PC-9 (cell line): ENCODE measurements at regions not wholly inside any gene's neighbourhood (a gene's known extent, or its start where the extent isn't known, plus 50 kb on each side); places are given as distances from the start of the nearest gene placed in this dataset.

Source experiments
- BruUV-seq: library from RNA; stranded (reverse); fragments of 400-500 nt; replicated peaks from 2 replicates; lab custom pipeline; 2021; lab: Mats Ljungman, UMichigan
- CTCF ChIA-PET: fragments of 300-600 bp; sonication (Branson Sonifier 250); formaldehyde crosslinking; loops from one replicate; lab custom pipeline; 2022; ENCODE audit warnings: antibody characterized with exemption; lab: Charles Lee
- POLR2A ChIA-PET: fragments of 300-600 bp; sonication (Branson Sonifier 250); formaldehyde crosslinking; loops from one replicate; lab custom pipeline; 2022; ENCODE audit warnings: antibody characterized with exemption; ENCODE audit not compliant: unreplicated experiment; lab: Charles Lee
- DNase-seq, 2 experiments: peaks; one replicate each; pipeline versions ENCODE4 v3.0.0 to v3.0.0-alpha.2; 2015 to 2022; ENCODE audit warnings: mixed read lengths in 1 of 2
- H2AFZ ChIP-seq: fragments of 200-600 bp; sonication (generic); 2 replicates; pipeline ENCODE4 v1.8.1; 2017; ENCODE audit warnings: antibody characterized with exemption
- H3F3A ChIP-seq: fragments of 200-600 bp; sonication (generic); 2 replicates; pipeline ENCODE4 v1.8.1; 2017; ENCODE audit warnings: antibody characterized with exemption, mild to moderate bottlenecking, low read depth; ENCODE audit not compliant: insufficient read depth
- H3K27ac ChIP-seq: fragments of 200-600 bp; sonication (generic); 2 replicates; pipeline ENCODE4 v1.6.1; 2016; ENCODE audit warnings: mixed run types
- H3K27me3 ChIP-seq: fragments of 200-600 bp; sonication (generic); 2 replicates; pipeline ENCODE4 v1.6.1; 2016; ENCODE audit warnings: low read depth, mixed run types; ENCODE audit not compliant: insufficient read depth
- H3K36me3 ChIP-seq: fragments of 200-600 bp; sonication (generic); 2 replicates; pipeline ENCODE4 v1.6.1; 2016; ENCODE audit warnings: low read depth, mixed run types
- H3K4me1 ChIP-seq: fragments of 200-600 bp; sonication (generic); replicated peaks from 2 replicates; pipeline ENCODE4 v1.6.1; 2016; ENCODE audit warnings: mixed run types; ENCODE audit not compliant: insufficient read depth
- H3K4me2 ChIP-seq: fragments of 200-600 bp; sonication (generic); 2 replicates; pipeline ENCODE4 v1.6.1; 2017; ENCODE audit warnings: mixed run types
- H3K4me3 ChIP-seq: fragments of 200-600 bp; sonication (generic); 2 replicates; pipeline ENCODE4 v1.6.1; 2016; ENCODE audit warnings: mixed run types
- H3K79me2 ChIP-seq: fragments of 200-600 bp; sonication (generic); 2 replicates; pipeline ENCODE4 v1.6.1; 2017; ENCODE audit warnings: low read depth, mixed run types
- H3K9me2 ChIP-seq: fragments of 200-600 bp; sonication (generic); 2 replicates; pipeline ENCODE4 v1.8.1; 2017; ENCODE audit warnings: mild to moderate bottlenecking; ENCODE audit not compliant: insufficient read depth
- H3K9me3 ChIP-seq: fragments of 200-600 bp; sonication (generic); 2 replicates; pipeline ENCODE4 v1.8.1; 2016; ENCODE audit warnings: low read depth; ENCODE audit not compliant: insufficient read depth
- H4K20me1 ChIP-seq: fragments of 200-600 bp; sonication (generic); 2 replicates; pipeline ENCODE4 v1.8.1; 2017; ENCODE audit not compliant: insufficient read depth
- CTCF ChIP-seq: fragments of 200-600 bp; sonication (generic); conservative IDR thresholded peaks from 2 replicates; pipeline ENCODE4 v1.6.1; 2017; ENCODE audit warnings: mixed run types, antibody characterized with exemption, mild to moderate bottlenecking, moderate library complexity
- EZH2 ChIP-seq: fragments of 200-600 bp; sonication (generic); IDR thresholded peaks from 2 replicates; pipeline ENCODE4 v1.8.0; 2017; ENCODE audit warnings: antibody characterized with exemption, low read depth
- intact Hi-C: fragments of 100-400 bp; cut with micrococcal nuclease; formaldehyde crosslinking; loops from one replicate; pipeline ENCODE4 v1.10.0; 2022; ENCODE audit not compliant: unreplicated experiment

- intact Hi-C loops: no loop called here
- H3K27ac ChIP-seq: no peak overlapping the region
- ChIA-PET POLR2A (no interaction called here), CTCF (no interaction called here)
- no peaks in the 10 kb centered on the region for H3K79me2 ChIP-seq
- H3K9me2 ChIP-seq: no peaks in the 10 kb centered on the region
- no peak overlapping the region for H3K4me3 ChIP-seq
- H2AFZ ChIP-seq: no peak overlapping the region
- H3F3A ChIP-seq: no peaks in the 10 kb centered on the region
- no peak for DNase-seq
- no peaks in the 10 kb centered on the region for H3K36me3 ChIP-seq
- 0 out of 2 replicates have a peak, but pooled peaks cover 6% of the 10 kb centered on the region for H3K9me3 ChIP-seq
- TF ChIP-seq CTCF (no peak), EZH2 (no peak)
- no TSS peak for BruUV-seq
- no peak overlapping the region for H3K4me2 ChIP-seq
- H4K20me1 ChIP-seq: no peaks in the 10 kb centered on the region
- no peaks in the 10 kb centered on the region for H3K27me3 ChIP-seq
- H3K4me1 ChIP-seq: no peaks in the 10 kb centered on the region
Measured at GRCh38 chr5:82591021-82591515, 312.9 kb upstream of the RPS23 start.

GRCh38 chr5:82590112-82590511, 312.0 kb upstream of the RPS23 start:
- no TSS peak for BruUV-seq
- 0 out of 2 replicates have a peak, but pooled peaks cover 6% of the 10 kb centered on the region for H3K9me3 ChIP-seq
- H3K27ac ChIP-seq: no peak overlapping the region
- no peaks in the 10 kb centered on the region for H3K9me2 ChIP-seq
- TF ChIP-seq EZH2 (no peak), CTCF (no peak)
- H3F3A ChIP-seq: no peaks in the 10 kb centered on the region
- H3K27me3 ChIP-seq: no peaks in the 10 kb centered on the region
- no peaks in the 10 kb centered on the region for H3K36me3 ChIP-seq
- H3K79me2 ChIP-seq: no peaks in the 10 kb centered on the region
- intact Hi-C loops: no loop called here
- CTCF ChIA-PET: no interaction called here
- no peak for DNase-seq
- POLR2A ChIA-PET: no interaction called here
- no peak overlapping the region for H3K4me3 ChIP-seq
- H3K4me2 ChIP-seq: no peak overlapping the region
- no peaks in the 10 kb centered on the region for H3K4me1 ChIP-seq
- no peak overlapping the region for H2AFZ ChIP-seq
- H4K20me1 ChIP-seq: no peaks in the 10 kb centered on the region

- no peaks in the 10 kb centered on the region for H3K9me2 ChIP-seq
- H3K79me2 ChIP-seq: no peaks in the 10 kb centered on the region
- BruUV-seq: no TSS peak
- no peak for TF ChIP-seq EZH2
- no peak for TF ChIP-seq CTCF
- no peaks in the 10 kb centered on the region for H4K20me1 ChIP-seq
- H3K27me3 ChIP-seq: no peaks in the 10 kb centered on the region
- H3F3A ChIP-seq: no peaks in the 10 kb centered on the region
- POLR2A ChIA-PET: no interaction called here
- no peak overlapping the region for H3K4me3 ChIP-seq
- no peak overlapping the region for H3K4me2 ChIP-seq
- H3K36me3 ChIP-seq: no peaks in the 10 kb centered on the region
- no peaks in the 10 kb centered on the region for H3K4me1 ChIP-seq
- CTCF ChIA-PET: no interaction called here
- H3K9me3 ChIP-seq: peaks cover 6% of the 10 kb centered on the region; the same call in 1 of the 2 replicates
- intact Hi-C loops: no loop called here
- DNase-seq: no peak
- no peak overlapping the region for H3K27ac ChIP-seq
- no peak overlapping the region for H2AFZ ChIP-seq
Measured at GRCh38 chr5:82586661-82587310, 308.6 kb upstream of the RPS23 start.
